Gastroesophageal sphincter (tissue), 4 donors: ENCODE measurements at regions not wholly inside any gene's neighbourhood (a gene's known extent, or its start where the extent isn't known, plus 50 kb on each side); places are given as distances from the start of the nearest gene placed in this dataset.

ENCODE experiments used
- ATAC-seq: fragments of 150-250 bp; one replicate; pipeline ENCODE4 v1.9.1; 2016; ENCODE audit warnings: mild to moderate bottlenecking, moderate library complexity
- H3K27ac ChIP-seq, 4 donors: fragments of 200-600 bp; sonication (generic) in 3 of 4; 1 replicate in 3 of 4; 2 replicates in 1 of 4; pipeline ENCODE4 v1.5.1; 2016 to 2019
- H3K27me3 ChIP-seq: fragments of 200-600 bp; sonication (generic); one replicate; pipeline ENCODE4 v1.5.1; 2019
- H3K36me3 ChIP-seq, 2 donors: fragments of 200-600 bp; sonication (generic); one replicate each; pipeline ENCODE4 v1.5.1; 2019; ENCODE audit warnings: control low read depth in 1 of 2
- H3K4me1 ChIP-seq, 3 donors: fragments of 200-600 bp; sonication (generic); 1 replicate in 2 of 3; 2 replicates in 1 of 3; pipeline ENCODE4 v1.5.1; 2016 to 2019; ENCODE audit warnings: control low read depth in 2 of 3
- H3K4me3 ChIP-seq, 2 donors: fragments of 200-600 bp; sonication (generic); one replicate each; pipeline ENCODE4 v1.5.1; 2019; ENCODE audit warnings: mild to moderate bottlenecking in 1 of 2, moderate library complexity in 1 of 2
- H3K9me3 ChIP-seq, 3 donors: fragments of 200-600 bp; sonication (generic); one replicate each; pipeline ENCODE4 v1.5.1; 2017 to 2019; ENCODE audit warnings: control low read depth in 2 of 3
- CTCF ChIP-seq, 4 experiments: fragments of 200-600 bp in 2 of 4; fragments of 450-650 bp in 2 of 4; sonication (generic) in 1 of 4; IDR thresholded peaks; one replicate each; pipeline ENCODE4 v1.5.1; 2017 to 2019; ENCODE audit warnings: antibody characterized with exemption in 4 of 4, mild to moderate bottlenecking in 2 of 4, moderate library complexity in 2 of 4
- EP300 ChIP-seq: sonication (generic); formaldehyde crosslinking; IDR thresholded peaks from one replicate; pipeline ENCODE4 v1.6.1; 2017; ENCODE audit warnings: antibody characterized with exemption, mild to moderate bottlenecking
- POLR2A ChIP-seq, 2 donors: fragments of 450-650 bp; IDR thresholded peaks; one replicate each; pipeline ENCODE4 v1.6.1; 2017; ENCODE audit warnings: antibody characterized with exemption in 2 of 2, mild to moderate bottlenecking in 2 of 2, moderate library complexity in 1 of 2
- POLR2AphosphoS5 ChIP-seq: sonication (generic); formaldehyde crosslinking; IDR thresholded peaks from one replicate; pipeline ENCODE4 v1.6.1; 2017; ENCODE audit warnings: antibody characterized with exemption
- WGBS, 2 donors: methylation state at CpG; one replicate each; pipeline ENCODE4 v1.1.5; 2018; ENCODE audit warnings: low coverage in 1 of 2; 5-methylcytosine and 5-hydroxymethylcytosine counted together

- 68 to 73% methylated on average over 3 of the region's 3 CpGs for WGBS, 2 donors
- Histone ChIP-seq H3K4me1 (no peaks in the 10 kb centered on the region), H3K27ac (no peak overlapping the region), H3K9me3 (no peaks in the 10 kb centered on the region), H3K27me3 (no peaks in the 10 kb centered on the region), H3K4me3 (no peak overlapping the region), H3K36me3 (no peaks in the 10 kb centered on the region)
- ATAC-seq, result no peak
- TF ChIP-seq EP300 (no peak), POLR2AphosphoS5 (no peak), CTCF (IDR thresholded peaks at IDR 0.05) (no peak), POLR2A (IDR thresholded peaks at IDR 0.05) (no peak)
Observed at GRCh38 chr2:189231719-189232323, 52.3 kb upstream of the COL5A2 start.

GRCh38 chr2:189232759-189233406, 53.3 kb upstream of the COL5A2 start:
- Histone ChIP-seq H3K36me3 (no peaks in the 10 kb centered on the region), H3K4me3 (no peak overlapping the region), H3K27me3 (no peaks in the 10 kb centered on the region), H3K9me3 (no peaks in the 10 kb centered on the region), H3K27ac (no peak overlapping the region), H3K4me1 (no peaks in the 10 kb centered on the region)
- TF ChIP-seq EP300 (no peak), CTCF (IDR thresholded peaks at IDR 0.05) (no peak), POLR2AphosphoS5 (no peak), POLR2A (IDR thresholded peaks at IDR 0.05) (no peak)
- ATAC-seq, result no peak

DNA sequence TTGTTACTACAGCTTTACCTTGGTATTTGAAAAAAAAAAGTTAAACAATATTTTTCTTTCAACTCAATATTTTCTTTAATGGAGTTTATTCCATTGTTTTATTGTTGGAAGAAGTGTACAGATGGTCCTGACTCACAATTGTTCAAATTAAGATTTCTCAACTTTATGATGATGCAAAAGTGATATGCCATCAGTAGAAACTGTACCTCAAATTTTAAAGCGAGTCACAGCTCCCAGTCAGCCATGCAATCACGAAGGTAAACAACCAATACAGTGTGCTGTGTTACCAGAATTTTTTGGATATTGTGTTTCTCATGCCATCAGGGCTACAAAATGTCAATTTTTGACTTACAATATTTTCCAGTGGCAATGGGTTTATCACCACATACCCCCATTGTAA, 54.0 kb upstream of the COL5A2 start:
- no peak for ATAC-seq
- Histone ChIP-seq H3K27ac (no peak overlapping the region), H3K27me3 (no peaks in the 10 kb centered on the region), H3K4me3 (no peak overlapping the region), H3K9me3 (no peaks in the 10 kb centered on the region), H3K36me3 (no peaks in the 10 kb centered on the region), H3K4me1 (no peaks in the 10 kb centered on the region)
- TF ChIP-seq EP300, result no peak
- no peak for TF ChIP-seq POLR2AphosphoS5
- no peak for TF ChIP-seq CTCF (IDR thresholded peaks at IDR 0.05)
- TF ChIP-seq POLR2A (IDR thresholded peaks at IDR 0.05), result no peak
- 85 to 97% methylated on average over 2 of the region's 2 CpGs for WGBS, 2 donors

GRCh38 chr2:189234991-189235390, 55.4 kb upstream of the COL5A2 start:
- Histone ChIP-seq H3K9me3 (no peaks in the 10 kb centered on the region), H3K27ac (no peak overlapping the region), H3K4me1 (no peaks in the 10 kb centered on the region), H3K27me3 (no peaks in the 10 kb centered on the region), H3K4me3 (no peak overlapping the region), H3K36me3 (no peaks in the 10 kb centered on the region)
- TF ChIP-seq POLR2AphosphoS5, result no peak
- no peak for TF ChIP-seq POLR2A (IDR thresholded peaks at IDR 0.05)
- no peak for TF ChIP-seq CTCF (IDR thresholded peaks at IDR 0.05)
- no peak for TF ChIP-seq EP300
- ATAC-seq, result no peak

GRCh38 chr2:189236066-189236465, 56.5 kb upstream of the COL5A2 start:
- no peaks in the 10 kb centered on the region for H3K27me3 ChIP-seq
- no peaks in the 10 kb centered on the region for H3K9me3 ChIP-seq
- H3K4me1 ChIP-seq, result no peaks in the 10 kb centered on the region
- TF ChIP-seq EP300 (no peak), POLR2A (IDR thresholded peaks at IDR 0.05) (no peak), POLR2AphosphoS5 (no peak), CTCF (IDR thresholded peaks at IDR 0.05) (no peak)
- no peaks in the 10 kb centered on the region for H3K36me3 ChIP-seq
- H3K27ac ChIP-seq, result no peak overlapping the region
- H3K4me3 ChIP-seq, result no peak overlapping the region
- no peak for ATAC-seq
- WGBS, 2 donors, result 90 to 100% methylated on average over 1 to 2 of the region's 2 CpGs
